Endothelial cell of umbilical vein (primary cell): ENCODE measurements at regions not wholly inside any gene's neighbourhood (a gene's known extent, or its start where the extent isn't known, plus 50 kb on each side); places are given as distances from the start of the nearest gene placed in this dataset.

ENCODE experiments used
- BruUV-seq: library from RNA; stranded (reverse); fragments of 400-500 nt; replicated peaks from 2 replicates; lab custom pipeline; 2021; lab: Mats Ljungman, UMichigan
- CTCF ChIA-PET: fragments of 300-600, 350-600 bp; sonication (Branson Sonifier 250); formaldehyde crosslinking; loops from one replicate; lab custom pipeline; 2021; ENCODE audit warnings: antibody characterized with exemption, inconsistent platforms; lab: Charles Lee
- POLR2A ChIA-PET: fragments of 300-600, 350-600 bp; sonication (Branson Sonifier 250); formaldehyde crosslinking; loops from one replicate; lab custom pipeline; 2021; ENCODE audit warnings: antibody characterized with exemption, inconsistent platforms; lab: Charles Lee
- DNase-seq: peaks from one replicate; pipeline ENCODE4 v3.0.0-alpha.2; 2011; ENCODE audit warnings: low read depth, low spot score
- FAIRE-seq: peaks from 2 replicates; lab custom pipeline; 2011; peaks lifted over from hg19 to GRCh38; lab: Jason Lieb, UNC
- H2AFZ ChIP-seq: 2 replicates; pipeline ENCODE4 v1.6.0; 2012; ENCODE audit warnings: low read depth, low read length, control low read depth, inconsistent platforms
- H3K27ac ChIP-seq: 2 replicates; pipeline ENCODE4 v1.5.1; 2011; ENCODE audit warnings: low read depth, mild to moderate bottlenecking, control low read depth, low read length, moderate library complexity; ENCODE audit not compliant: insufficient read depth
- H3K27me3 ChIP-seq, 2 experiments: 2 replicates each; pipeline versions ENCODE4 v1.6.0 to v1.6.1; 2011; ENCODE audit warnings: low read length in 2 of 2, mixed read lengths in 1 of 2; ENCODE audit not compliant: control insufficient read depth in 2 of 2, insufficient read depth in 2 of 2
- H3K36me3 ChIP-seq, 2 experiments: 2 replicates in 1 of 2; 3 replicates in 1 of 2; pipeline ENCODE4 v1.5.1; 2011; ENCODE audit warnings: low read length in 2 of 2, mild to moderate bottlenecking in 1 of 2, moderate library complexity in 1 of 2; ENCODE audit not compliant: control insufficient read depth in 2 of 2, insufficient read depth in 2 of 2; ENCODE audit errors: extremely low read depth in 1 of 2
- H3K4me1 ChIP-seq: 3 replicates; pipeline ENCODE4 v1.5.1; 2011; ENCODE audit warnings: mild to moderate bottlenecking, low read length; ENCODE audit not compliant: control insufficient read depth, insufficient read depth; ENCODE audit errors: extremely low read depth
- H3K4me2 ChIP-seq: 2 replicates; pipeline ENCODE4 v1.6.1; 2011; ENCODE audit warnings: low read length, control low read depth, mixed read lengths; ENCODE audit not compliant: insufficient read depth
- H3K4me3 ChIP-seq, 3 experiments: fragments of 200-600 bp in 1 of 3; sonication (generic), shearing (Covaris generic) in 1 of 3; replicated peaks in 1 of 3; 2 replicates each; pipeline ENCODE4 v1.5.1; 2011 to 2016; ENCODE audit warnings: control low read depth in 3 of 3, low read length in 3 of 3, mild to moderate bottlenecking in 2 of 3, inconsistent platforms in 1 of 3, low read depth in 1 of 3, moderate library complexity in 1 of 3; ENCODE audit not compliant: insufficient read depth in 1 of 3
- H3K79me2 ChIP-seq: 2 replicates; pipeline ENCODE4 v1.6.0; 2012; ENCODE audit warnings: low read length, inconsistent platforms; ENCODE audit not compliant: control insufficient read depth, insufficient read depth
- H3K9ac ChIP-seq: replicated peaks from 2 replicates; pipeline ENCODE3; 2011; ENCODE audit warnings: low read length, control low read depth; ENCODE audit not compliant: insufficient read depth; ENCODE audit errors: extremely low read depth
- H3K9me1 ChIP-seq: replicated peaks from 3 replicates; pipeline ENCODE4 v1.6.0; 2011; ENCODE audit warnings: mild to moderate bottlenecking, low read length; ENCODE audit not compliant: control insufficient read depth, insufficient read depth; ENCODE audit errors: extremely low read depth
- H3K9me3 ChIP-seq: replicated peaks from 2 replicates; pipeline ENCODE4 v1.5.1; 2012; ENCODE audit warnings: low read length, inconsistent platforms; ENCODE audit not compliant: control insufficient read depth, insufficient read depth
- H4K20me1 ChIP-seq: replicated peaks from 2 replicates; pipeline ENCODE3; 2011; ENCODE audit warnings: mild to moderate bottlenecking, low read length; ENCODE audit not compliant: control insufficient read depth, insufficient read depth; ENCODE audit errors: extremely low read depth
- EZH2 ChIP-seq: IDR thresholded peaks from 2 replicates; pipeline ENCODE4 v1.6.1; 2012; ENCODE audit warnings: borderline replicate concordance, low read depth, mild to moderate bottlenecking, moderate library complexity, low read length, inconsistent platforms; ENCODE audit not compliant: severe bottlenecking
- FOS ChIP-seq: IDR thresholded peaks from 2 replicates; pipeline ENCODE4 v1.6.1; 2011; ENCODE audit warnings: mild to moderate bottlenecking, low read length, moderate library complexity, borderline replicate concordance; ENCODE audit not compliant: insufficient read depth
- GATA2 ChIP-seq: IDR thresholded peaks from 2 replicates; pipeline ENCODE4 v1.7.0; 2011; ENCODE audit warnings: low read depth, mild to moderate bottlenecking, moderate library complexity, mixed read lengths, low read length; ENCODE audit not compliant: insufficient read length, insufficient read depth
- JUN ChIP-seq: IDR thresholded peaks from 2 replicates; pipeline ENCODE4 v1.6.1; 2011; ENCODE audit warnings: borderline replicate concordance, low read depth; ENCODE audit not compliant: insufficient read length, insufficient read depth
- MYC ChIP-seq: IDR thresholded peaks from one replicate; pipeline ENCODE4 v1.6.1; 2011; ENCODE audit warnings: mild to moderate bottlenecking, low read depth, low read length
- POLR2A ChIP-seq: IDR thresholded peaks from 2 replicates; pipeline ENCODE4 v1.6.1; 2012; ENCODE audit warnings: low read depth, mild to moderate bottlenecking, control low read depth, low read length
- POLR2AphosphoS5 ChIP-seq: IDR thresholded peaks from 2 replicates; pipeline ENCODE4 v1.6.1; 2012; ENCODE audit warnings: low read depth, mild to moderate bottlenecking, control low read depth, low read length, moderate library complexity; ENCODE audit not compliant: insufficient read depth
- dilution Hi-C: fragments of 300-500 bp; cut with MboI; formaldehyde crosslinking; loops from one replicate; pipeline ENCODE4 v1.15.0; 2019; ENCODE audit warnings: low sequenced_read_pairs; ENCODE audit not compliant: extremely low pct_ligation_motif_present
- intact Hi-C: fragments of 100-400 bp; cut with micrococcal nuclease; formaldehyde crosslinking; loops from one replicate; pipeline ENCODE4 v1.10.0; 2022
- TF ChIP-seq, protein P1 (sequence below), 2 donors: IDR thresholded peaks; 1 replicate in 1 of 2; 2 replicates in 1 of 2; pipeline ENCODE4 v1.5.1; 2011; ENCODE audit warnings: low read length in 2 of 2, mild to moderate bottlenecking in 2 of 2, moderate library complexity in 2 of 2, control low read depth in 1 of 2, inconsistent platforms in 1 of 2, low read depth in 1 of 2; ENCODE audit not compliant: insufficient read depth in 1 of 2; ENCODE audit errors: extremely low read depth in 1 of 2
- TF ChIP-seq, protein P2 (sequence below): IDR thresholded peaks from 2 replicates; pipeline ENCODE4 v1.6.1; 2011; ENCODE audit not compliant: insufficient read depth, insufficient read length

DNA sequence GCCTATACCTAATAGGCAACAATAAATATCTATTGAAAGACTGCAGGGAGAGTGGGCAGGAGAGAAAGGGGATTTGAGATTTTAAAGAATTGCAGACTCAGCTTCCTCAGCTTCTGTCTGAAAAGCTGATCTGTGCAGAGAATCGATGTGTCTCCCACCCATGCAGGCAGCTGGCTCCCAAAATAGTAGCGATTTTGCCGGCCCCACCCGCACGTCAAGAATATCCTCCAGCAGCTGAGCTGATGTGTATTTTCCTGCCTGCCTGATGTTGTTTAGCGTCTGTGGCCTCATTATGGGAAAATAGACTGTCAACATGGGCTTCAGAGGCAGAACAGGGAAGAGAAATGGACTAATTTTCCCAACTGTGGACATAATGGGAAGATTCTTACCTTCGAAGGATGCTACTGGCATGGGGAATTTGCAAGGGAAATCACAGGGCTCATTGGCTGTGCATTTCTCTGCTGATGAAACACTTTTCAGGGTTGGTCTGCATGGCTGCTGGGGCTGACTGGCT, 699.8 kb downstream of the PTPRU start:
- ChIA-PET POLR2A (no interaction called here), CTCF (no interaction called here)
- BruUV-seq, result no TSS peak

More for the DNA sequence above, 699.8 kb downstream of the PTPRU start:
- Histone ChIP-seq H3K9ac (no peak overlapping the region), H4K20me1 (no peaks in the 10 kb centered on the region), H3K4me3 (no peak overlapping the region), H2AFZ (no peak overlapping the region), H3K4me1 (no peaks in the 10 kb centered on the region), H3K4me2 (no peak overlapping the region), H3K27ac (no peak overlapping the region), H3K27me3 (no peaks in the 10 kb centered on the region), H3K9me3 (no peaks in the 10 kb centered on the region), H3K36me3 (no peaks in the 10 kb centered on the region), H3K9me1 (no peaks in the 10 kb centered on the region), H3K79me2 (no peaks in the 10 kb centered on the region)
- dilution Hi-C loops (no loop called here), intact Hi-C loops (no loop called here)
- FAIRE-seq (no peak), DNase-seq (no peak)
- no peak for TF ChIP-seq JUN
- no peak for TF ChIP-seq FOS
- no peak for TF ChIP-seq POLR2A
- no peak for TF ChIP-seq POLR2AphosphoS5
- no peak for TF ChIP-seq GATA2
- TF ChIP-seq, protein P1, sequence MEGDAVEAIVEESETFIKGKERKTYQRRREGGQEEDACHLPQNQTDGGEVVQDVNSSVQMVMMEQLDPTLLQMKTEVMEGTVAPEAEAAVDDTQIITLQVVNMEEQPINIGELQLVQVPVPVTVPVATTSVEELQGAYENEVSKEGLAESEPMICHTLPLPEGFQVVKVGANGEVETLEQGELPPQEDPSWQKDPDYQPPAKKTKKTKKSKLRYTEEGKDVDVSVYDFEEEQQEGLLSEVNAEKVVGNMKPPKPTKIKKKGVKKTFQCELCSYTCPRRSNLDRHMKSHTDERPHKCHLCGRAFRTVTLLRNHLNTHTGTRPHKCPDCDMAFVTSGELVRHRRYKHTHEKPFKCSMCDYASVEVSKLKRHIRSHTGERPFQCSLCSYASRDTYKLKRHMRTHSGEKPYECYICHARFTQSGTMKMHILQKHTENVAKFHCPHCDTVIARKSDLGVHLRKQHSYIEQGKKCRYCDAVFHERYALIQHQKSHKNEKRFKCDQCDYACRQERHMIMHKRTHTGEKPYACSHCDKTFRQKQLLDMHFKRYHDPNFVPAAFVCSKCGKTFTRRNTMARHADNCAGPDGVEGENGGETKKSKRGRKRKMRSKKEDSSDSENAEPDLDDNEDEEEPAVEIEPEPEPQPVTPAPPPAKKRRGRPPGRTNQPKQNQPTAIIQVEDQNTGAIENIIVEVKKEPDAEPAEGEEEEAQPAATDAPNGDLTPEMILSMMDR (IDR thresholded peaks at IDR 0.05; ENCODE audit: extremely low read depth in 1 of 2, insufficient read depth in 1 of 2, low read depth in 1 of 2, low read length in 2 of 2), result no peak
- TF ChIP-seq EZH2, result no peak
- TF ChIP-seq, protein P2, sequence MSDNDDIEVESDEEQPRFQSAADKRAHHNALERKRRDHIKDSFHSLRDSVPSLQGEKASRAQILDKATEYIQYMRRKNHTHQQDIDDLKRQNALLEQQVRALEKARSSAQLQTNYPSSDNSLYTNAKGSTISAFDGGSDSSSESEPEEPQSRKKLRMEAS, result no peak
- TF ChIP-seq MYC, result no peak
